MG63 (cell line): ENCODE measurements at regions not wholly inside any gene's neighbourhood (a gene's known extent, or its start where the extent isn't known, plus 50 kb on each side); places are given as distances from the start of the nearest gene placed in this dataset.
"Not testable (repeated sequence)": the region's sequence is repeated elsewhere in the genome, so short reads cannot be mapped to it uniquely, and the experiment has no call there.

ENCODE experiments used
- DNase-seq: peaks from one replicate; pipeline ENCODE4 v3.0.0-alpha.2; 2020
- H3K27me3 ChIP-seq: fragments of 250-450 bp; sonication (Bioruptor Pico); 2 replicates; pipeline ENCODE4 v1.5.1; 2020; ENCODE audit warnings: mild to moderate bottlenecking, moderate library complexity
- H3K36me3 ChIP-seq: fragments of 250-450 bp; sonication (Bioruptor Pico); 2 replicates; pipeline ENCODE4 v1.5.1; 2020; ENCODE audit warnings: mild to moderate bottlenecking, moderate library complexity
- H3K4me3 ChIP-seq: fragments of 250-450 bp; sonication (Bioruptor Pico); 2 replicates; pipeline ENCODE4 v1.5.1; 2020; ENCODE audit warnings: mild to moderate bottlenecking, moderate library complexity
- H3K9me3 ChIP-seq: fragments of 250-450 bp; sonication (Bioruptor Pico); 2 replicates; pipeline ENCODE4 v1.5.1; 2020; ENCODE audit warnings: mild to moderate bottlenecking, moderate library complexity

DNA sequence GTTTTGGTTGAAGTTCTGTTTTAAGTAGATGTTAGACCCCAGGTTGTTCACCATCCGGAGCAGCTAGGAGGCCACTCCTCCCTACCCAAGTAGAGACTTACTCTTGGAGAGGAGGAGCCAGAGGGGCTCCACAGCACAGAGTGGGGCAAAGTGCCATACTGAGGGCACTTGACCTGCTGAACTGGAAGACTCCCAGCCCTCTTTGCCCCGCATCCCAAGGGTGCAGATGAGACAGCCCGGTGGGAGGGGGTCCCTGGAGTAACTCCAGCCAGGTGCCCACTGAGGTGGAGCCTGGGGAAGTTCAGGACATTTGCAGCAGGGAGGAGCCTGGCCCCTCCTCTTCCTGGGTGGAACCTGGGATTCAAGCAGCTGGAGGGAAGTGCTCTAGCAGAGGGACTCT, 102.1 kb upstream of the GPR6 start:
- DNase-seq: no peak
- no peak overlapping the region for H3K4me3 ChIP-seq
- no peaks in the 10 kb centered on the region for H3K27me3 ChIP-seq
- no peaks in the 10 kb centered on the region for H3K9me3 ChIP-seq
- H3K36me3 ChIP-seq: no peaks in the 10 kb centered on the region

DNA sequence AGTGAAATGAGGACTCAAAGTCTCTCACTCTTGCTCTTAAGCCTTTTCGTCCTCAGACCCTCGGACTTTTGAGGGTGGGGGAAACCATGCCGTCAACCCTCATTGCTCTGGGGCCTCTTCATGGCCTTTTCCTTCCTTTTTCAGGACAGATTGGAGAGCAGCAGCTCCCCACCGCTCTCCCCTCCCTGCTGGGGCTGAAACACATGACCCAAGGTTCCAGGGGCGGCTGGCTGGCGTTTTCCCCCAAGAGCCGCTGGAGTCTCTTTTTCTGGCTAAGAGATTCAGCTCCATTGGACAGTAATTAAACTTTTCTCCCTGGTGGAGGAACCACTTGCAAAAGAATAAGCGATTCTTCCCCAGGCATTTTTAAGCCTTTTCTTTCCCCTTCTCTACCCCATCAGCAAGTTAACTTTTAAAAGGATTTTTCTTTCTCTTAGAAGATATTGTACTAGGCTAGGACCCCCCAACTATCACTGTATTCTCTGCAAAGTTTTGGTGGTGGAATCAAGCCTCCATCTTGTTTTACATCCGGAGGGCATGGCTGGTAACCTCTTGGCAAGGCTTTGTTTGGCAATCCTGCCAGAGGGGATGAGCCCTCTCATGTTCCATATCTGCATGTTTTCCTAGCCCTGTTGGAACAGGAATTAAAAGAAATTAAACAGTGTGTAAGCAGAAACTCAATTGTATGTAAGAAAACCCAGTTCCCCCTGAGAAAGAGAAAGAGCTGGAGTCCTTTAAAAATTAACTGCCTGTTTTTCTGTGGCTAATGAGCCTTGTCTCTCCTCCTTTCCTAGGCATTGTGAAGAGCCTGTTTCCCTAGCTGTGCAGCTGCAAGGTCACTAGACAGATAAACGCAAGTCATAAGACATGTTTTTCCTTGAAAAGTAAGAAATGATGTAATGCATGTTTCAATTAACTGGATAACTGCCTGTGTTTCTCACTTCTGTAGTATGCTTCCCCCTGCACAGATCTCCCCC, 100.8 kb upstream of the GPR6 start:
- Histone ChIP-seq H3K36me3 (no peaks in the 10 kb centered on the region), H3K4me3 (no peak overlapping the region), H3K27me3 (no peaks in the 10 kb centered on the region), H3K9me3 (no peaks in the 10 kb centered on the region)
- no peak for DNase-seq

GRCh38 chr6:109878005-109878690, 100.0 kb upstream of the GPR6 start:
- DNase-seq, H3K36me3 ChIP-seq, H3K9me3 ChIP-seq, H3K27me3 ChIP-seq, H3K4me3 ChIP-seq: not testable (repeated sequence)

DNA sequence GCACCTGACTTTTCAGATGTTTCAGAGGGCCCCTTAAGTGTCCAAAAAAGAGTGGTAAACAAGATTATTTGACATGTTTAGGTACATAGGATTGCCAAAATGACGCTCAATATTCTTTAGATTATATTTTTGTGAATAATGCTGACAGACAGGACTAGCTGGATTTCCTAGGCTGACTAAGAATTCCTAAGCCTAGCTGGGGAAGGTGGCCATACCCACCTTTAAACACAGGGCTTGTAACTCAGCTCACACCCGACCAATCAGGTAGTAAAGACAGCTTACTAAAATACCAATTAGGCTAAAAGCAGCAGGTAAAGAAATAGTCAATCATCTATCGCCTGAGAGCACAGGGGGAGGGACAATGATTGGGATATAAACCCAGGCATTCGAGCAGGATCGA, 99.0 kb upstream of the GPR6 start:
- H3K36me3 ChIP-seq, H3K9me3 ChIP-seq, DNase-seq, H3K27me3 ChIP-seq, H3K4me3 ChIP-seq: not testable (repeated sequence)

GRCh38 chr6:109879521-109879920, 98.6 kb upstream of the GPR6 start:
- peak; percentile 32 for DNase-seq
- H3K9me3 ChIP-seq: no peaks in the 10 kb centered on the region
- H3K4me3 ChIP-seq: no peak overlapping the region
- H3K27me3 ChIP-seq: no peaks in the 10 kb centered on the region
- H3K36me3 ChIP-seq: no peaks in the 10 kb centered on the region

DNA sequence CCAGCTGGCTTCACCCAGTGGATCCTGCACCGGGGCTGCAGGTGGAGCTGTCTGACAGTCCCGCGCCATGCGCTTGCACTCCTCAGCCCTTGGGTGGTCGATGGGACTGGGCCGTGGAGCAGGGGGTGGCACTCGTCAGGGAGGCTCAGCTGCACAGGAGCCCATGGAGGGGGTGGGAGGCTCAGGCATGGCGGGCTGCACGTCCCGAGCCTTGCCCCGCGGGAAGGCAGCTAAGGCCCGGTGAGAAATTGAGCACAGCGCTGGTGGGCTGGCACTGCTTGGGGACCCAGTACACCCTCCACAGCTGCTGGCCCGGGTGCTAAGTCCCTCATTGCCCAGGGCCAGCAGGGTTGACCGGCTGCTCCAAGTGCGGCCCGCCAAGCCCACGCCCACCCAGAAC, 97.0 kb upstream of the GPR6 start:
- not testable (repeated sequence) for H3K9me3 ChIP-seq, H3K36me3 ChIP-seq, DNase-seq

DNA sequence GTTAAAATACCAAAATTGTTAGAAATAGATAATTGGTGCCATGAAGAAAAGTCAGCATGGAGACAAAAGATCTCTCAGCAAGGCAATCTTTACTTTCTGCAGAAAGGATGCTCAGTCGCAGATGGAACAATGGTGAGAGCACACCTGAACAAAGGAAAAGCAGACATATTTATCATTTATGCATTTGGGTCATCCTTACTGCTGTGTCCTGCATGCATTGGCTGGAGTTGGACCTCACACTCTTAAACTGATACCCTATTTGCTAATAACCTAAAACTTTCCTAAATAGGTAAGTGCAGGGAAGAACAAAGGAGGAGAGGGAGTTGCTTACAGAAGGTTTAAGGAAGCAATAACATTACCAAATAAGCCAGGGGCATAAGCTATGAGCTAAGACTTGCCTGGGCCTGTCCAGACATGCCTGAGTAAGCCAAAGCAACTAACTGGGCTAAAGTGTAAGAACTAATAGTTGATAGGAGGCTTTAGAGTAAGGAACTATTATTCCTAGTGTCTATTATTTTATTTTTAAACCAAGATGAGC, 96.1 kb upstream of the GPR6 start:
- H3K9me3 ChIP-seq, H3K27me3 ChIP-seq, DNase-seq, H3K36me3 ChIP-seq, H3K4me3 ChIP-seq: not testable (repeated sequence)

More for the DNA sequence above, 97.0 kb upstream of the GPR6 start:
- not testable (repeated sequence) for H3K27me3 ChIP-seq, H3K4me3 ChIP-seq

- Histone ChIP-seq H3K4me3 (no peak overlapping the region), H3K36me3 (no peaks in the 10 kb centered on the region), H3K27me3 (no peaks in the 10 kb centered on the region), H3K9me3 (no peaks in the 10 kb centered on the region)
- no peak for DNase-seq
Observed at GRCh38 chr6:109891924-109892323, 86.2 kb upstream of the GPR6 start.

GRCh38 chr6:109892451-109893435, 85.4 kb upstream of the GPR6 start:
- no peaks in the 10 kb centered on the region for H3K36me3 ChIP-seq
- DNase-seq: no peak
- H3K27me3 ChIP-seq: no peaks in the 10 kb centered on the region
- no peak overlapping the region for H3K4me3 ChIP-seq
- no peaks in the 10 kb centered on the region for H3K9me3 ChIP-seq

DNA sequence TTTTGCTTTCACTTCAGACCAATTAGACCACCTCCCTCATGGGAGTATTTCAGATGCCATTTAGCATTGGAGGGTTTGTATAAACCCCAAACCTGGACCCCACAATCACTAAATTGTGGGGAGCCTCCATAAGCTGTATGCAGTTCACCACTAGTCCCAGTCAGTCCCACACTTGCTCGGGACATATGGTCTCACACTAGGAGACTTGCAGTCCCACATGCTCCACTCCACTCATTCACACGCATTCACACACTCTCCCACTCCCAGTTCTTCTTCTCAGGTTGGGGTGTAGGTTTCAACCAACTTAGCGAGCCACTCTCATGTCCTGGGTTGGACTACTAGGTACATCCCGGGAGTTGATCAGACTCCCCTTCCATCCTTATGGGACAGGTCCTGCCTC, 84.5 kb upstream of the GPR6 start:
- no peaks in the 10 kb centered on the region for H3K9me3 ChIP-seq
- DNase-seq: no peak
- no peak overlapping the region for H3K4me3 ChIP-seq
- no peaks in the 10 kb centered on the region for H3K36me3 ChIP-seq
- H3K27me3 ChIP-seq: no peaks in the 10 kb centered on the region

DNA sequence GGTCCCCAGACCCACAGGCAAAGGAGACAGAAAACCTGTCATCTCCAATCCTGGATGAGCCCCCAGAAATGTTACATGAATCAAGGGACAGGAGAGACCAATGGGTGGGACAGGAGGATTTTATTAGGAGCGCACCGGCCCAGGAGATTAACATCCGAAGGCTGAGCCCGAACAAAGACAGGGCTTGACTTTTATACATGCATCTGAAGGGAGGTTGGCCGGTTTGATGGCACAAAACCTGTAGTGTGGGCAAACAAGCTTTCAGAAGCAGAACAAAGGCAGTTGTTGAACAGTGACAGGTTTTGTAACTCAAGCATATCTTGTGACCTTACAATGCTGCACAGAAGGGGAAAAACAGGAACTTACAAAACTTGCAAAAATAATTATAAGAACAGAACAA, 83.9 kb upstream of the GPR6 start:
- no peak for DNase-seq
- Histone ChIP-seq H3K36me3 (no peaks in the 10 kb centered on the region), H3K4me3 (no peak overlapping the region), H3K9me3 (no peaks in the 10 kb centered on the region), H3K27me3 (no peaks in the 10 kb centered on the region)

DNA sequence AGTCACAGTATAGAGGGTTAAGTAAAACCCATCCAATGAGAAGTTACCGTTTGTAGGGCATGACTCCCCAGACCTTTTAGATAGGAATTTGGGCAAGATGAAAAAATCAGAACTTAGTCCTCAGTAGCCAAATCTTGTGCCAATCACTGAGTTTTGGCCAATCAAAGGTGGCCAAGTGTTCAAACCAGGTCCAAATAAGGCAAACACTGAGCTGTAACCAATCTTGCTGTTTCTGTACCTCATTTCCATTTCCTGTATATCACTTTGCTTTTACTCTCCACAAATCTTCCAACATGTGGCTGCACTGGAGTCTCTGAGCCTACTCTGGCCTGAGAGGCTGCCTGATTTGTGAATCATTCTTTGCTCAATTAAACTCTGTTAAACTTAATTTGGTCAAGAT, 81.8 kb upstream of the GPR6 start:
- DNase-seq: peak; percentile 12
- H3K27me3 ChIP-seq: no peaks in the 10 kb centered on the region
- no peak overlapping the region for H3K4me3 ChIP-seq
- H3K36me3 ChIP-seq: no peaks in the 10 kb centered on the region
- no peaks in the 10 kb centered on the region for H3K9me3 ChIP-seq

- H3K9me3 ChIP-seq: no peaks in the 10 kb centered on the region
- no peaks in the 10 kb centered on the region for H3K27me3 ChIP-seq
- DNase-seq: no peak
- no peaks in the 10 kb centered on the region for H3K36me3 ChIP-seq
- H3K4me3 ChIP-seq: no peak overlapping the region
Observed at GRCh38 chr6:109897025-109897424, 81.1 kb upstream of the GPR6 start.

GRCh38 chr6:109897561-109898080, 80.5 kb upstream of the GPR6 start:
- H3K36me3 ChIP-seq: no peaks in the 10 kb centered on the region
- H3K27me3 ChIP-seq: no peaks in the 10 kb centered on the region
- no peak overlapping the region for H3K4me3 ChIP-seq
- DNase-seq: no peak
- H3K9me3 ChIP-seq: no peaks in the 10 kb centered on the region

DNA sequence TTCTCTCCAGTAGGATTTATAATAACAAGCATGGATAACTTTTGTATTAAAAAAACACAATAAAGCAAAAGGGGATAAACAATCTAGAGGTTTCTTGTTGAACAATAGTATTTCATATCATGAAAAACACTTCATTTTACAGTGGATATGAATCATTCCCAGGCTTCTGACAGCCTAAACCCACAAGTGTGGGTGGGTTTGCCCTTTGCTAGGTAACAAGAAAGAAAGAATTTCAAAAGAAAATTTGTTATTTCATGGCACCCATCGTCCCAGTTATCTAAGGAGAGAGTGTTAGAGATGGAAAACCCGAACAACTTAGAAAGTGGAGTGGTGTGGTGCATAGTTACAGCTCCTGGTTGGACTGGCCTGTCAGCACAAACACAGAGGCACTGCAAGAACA, 76.1 kb upstream of the GPR6 start:
- no peak for DNase-seq
- Histone ChIP-seq H3K9me3 (no peaks in the 10 kb centered on the region), H3K36me3 (no peaks in the 10 kb centered on the region), H3K27me3 (no peaks in the 10 kb centered on the region), H3K4me3 (no peak overlapping the region)

DNA sequence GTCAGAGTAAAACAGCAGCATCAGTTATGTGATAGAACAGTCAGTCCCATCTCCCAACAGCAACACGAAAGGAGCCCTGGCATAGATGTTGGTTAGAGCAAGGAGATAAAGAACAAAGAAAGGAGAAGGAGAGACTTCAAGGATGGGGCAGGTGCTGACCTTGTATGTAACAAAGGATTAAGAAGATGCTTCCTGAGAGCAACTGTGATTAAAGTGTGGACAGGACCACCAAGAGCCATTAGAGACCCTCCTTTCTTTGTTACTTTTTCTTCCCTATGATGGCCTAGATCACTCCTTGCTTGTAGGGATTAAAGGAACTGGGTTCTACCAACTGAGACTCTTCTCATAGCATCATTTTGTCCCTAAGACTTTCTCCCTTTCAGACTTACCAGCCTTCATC, 75.2 kb upstream of the GPR6 start:
- no peak for DNase-seq
- Histone ChIP-seq H3K36me3 (no peaks in the 10 kb centered on the region), H3K9me3 (no peaks in the 10 kb centered on the region), H3K27me3 (no peaks in the 10 kb centered on the region), H3K4me3 (no peak overlapping the region)
